Brain microvascular endothelial cell (primary cell): ENCODE measurements at regions not wholly inside any gene's neighbourhood (a gene's known extent, or its start where the extent isn't known, plus 50 kb on each side); places are given as distances from the start of the nearest gene placed in this dataset.

Experiments
- DNase-seq: peaks from one replicate; pipeline ENCODE4 v3.0.0-alpha.2; 2020
- H3K27ac ChIP-seq: fragments of 250-450 bp; sonication (Bioruptor Pico); 2 replicates; pipeline ENCODE4 v1.5.1; 2020; ENCODE audit warnings: mild to moderate bottlenecking, moderate library complexity
- H3K27me3 ChIP-seq: fragments of 250-450 bp; sonication (Bioruptor Pico); replicated peaks from 2 replicates; pipeline ENCODE4 v1.5.1; 2020; ENCODE audit warnings: mild to moderate bottlenecking
- H3K36me3 ChIP-seq: fragments of 250-450 bp; sonication (Bioruptor Pico); replicated peaks from 2 replicates; pipeline ENCODE4 v1.5.1; 2020; ENCODE audit warnings: mild to moderate bottlenecking
- H3K4me3 ChIP-seq: 2 replicates; pipeline ENCODE4 v1.5.1; 2011; ENCODE audit warnings: low read depth, mild to moderate bottlenecking, control low read depth, low read length, moderate library complexity
- in situ Hi-C: cut with HindIII; loops from 2 replicates; pipeline ENCODE4 v1.10.0; 2017; ENCODE audit warnings: low sequenced_read_pairs, low pct_ligation_motif_present
- TF ChIP-seq, protein P1 (sequence below): IDR thresholded peaks from 2 replicates; pipeline ENCODE4 v1.5.1; 2011; ENCODE audit warnings: low read depth, mild to moderate bottlenecking, moderate library complexity, low read length, control low read depth, inconsistent platforms; ENCODE audit errors: missing control alignments

DNA sequence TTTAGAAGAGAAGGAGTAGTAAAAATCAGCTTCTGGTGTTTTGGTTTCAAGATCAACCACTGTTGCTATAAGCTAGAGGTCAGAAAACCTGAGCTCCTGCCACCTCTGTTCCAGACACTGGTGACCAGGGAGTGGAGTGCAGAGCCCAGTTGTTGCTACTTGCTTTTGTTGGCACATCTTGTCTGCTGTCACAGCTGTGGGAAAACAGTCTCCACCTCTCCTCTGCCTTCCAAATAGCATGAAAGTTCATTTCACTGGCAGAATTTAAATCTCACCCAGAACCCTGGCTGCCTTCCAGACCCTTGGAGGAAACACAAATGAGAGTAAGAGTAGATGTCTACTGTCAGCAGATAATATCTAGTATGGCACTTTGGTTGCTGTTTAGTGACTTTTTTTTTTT lies 297.5 kb upstream of the KLF3 start:
- TF ChIP-seq, protein P1, sequence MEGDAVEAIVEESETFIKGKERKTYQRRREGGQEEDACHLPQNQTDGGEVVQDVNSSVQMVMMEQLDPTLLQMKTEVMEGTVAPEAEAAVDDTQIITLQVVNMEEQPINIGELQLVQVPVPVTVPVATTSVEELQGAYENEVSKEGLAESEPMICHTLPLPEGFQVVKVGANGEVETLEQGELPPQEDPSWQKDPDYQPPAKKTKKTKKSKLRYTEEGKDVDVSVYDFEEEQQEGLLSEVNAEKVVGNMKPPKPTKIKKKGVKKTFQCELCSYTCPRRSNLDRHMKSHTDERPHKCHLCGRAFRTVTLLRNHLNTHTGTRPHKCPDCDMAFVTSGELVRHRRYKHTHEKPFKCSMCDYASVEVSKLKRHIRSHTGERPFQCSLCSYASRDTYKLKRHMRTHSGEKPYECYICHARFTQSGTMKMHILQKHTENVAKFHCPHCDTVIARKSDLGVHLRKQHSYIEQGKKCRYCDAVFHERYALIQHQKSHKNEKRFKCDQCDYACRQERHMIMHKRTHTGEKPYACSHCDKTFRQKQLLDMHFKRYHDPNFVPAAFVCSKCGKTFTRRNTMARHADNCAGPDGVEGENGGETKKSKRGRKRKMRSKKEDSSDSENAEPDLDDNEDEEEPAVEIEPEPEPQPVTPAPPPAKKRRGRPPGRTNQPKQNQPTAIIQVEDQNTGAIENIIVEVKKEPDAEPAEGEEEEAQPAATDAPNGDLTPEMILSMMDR: no peak
- Histone ChIP-seq H3K36me3 (no peaks in the 10 kb centered on the region), H3K27ac (no peak overlapping the region), H3K27me3 (no peaks in the 10 kb centered on the region), H3K4me3 (no peak overlapping the region)
- peak; percentile 4 for DNase-seq
- in situ Hi-C loops: no loop called here

DNA sequence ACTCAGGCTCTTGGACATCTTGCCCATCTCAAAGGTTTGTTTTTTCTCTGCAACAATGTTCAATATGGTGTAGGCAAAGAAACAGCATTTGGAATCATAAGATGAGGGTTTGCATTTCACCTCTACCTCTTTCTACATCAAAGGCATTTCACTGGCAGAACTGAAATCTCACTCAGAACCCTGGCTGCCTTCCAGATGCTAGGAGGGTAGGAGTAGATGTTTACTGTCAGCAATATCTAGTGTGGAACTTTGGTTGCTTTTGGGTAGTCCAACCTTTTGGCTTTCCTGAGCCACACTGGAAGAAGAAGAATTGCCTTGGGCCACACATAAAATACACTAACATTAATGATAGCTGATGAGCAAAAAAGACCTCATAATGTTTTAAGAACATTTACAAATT lies 297.0 kb upstream of the KLF3 start:
- no peaks in the 10 kb centered on the region for H3K27me3 ChIP-seq
- no peak for DNase-seq
- no peak overlapping the region for H3K4me3 ChIP-seq
- no peaks in the 10 kb centered on the region for H3K36me3 ChIP-seq
- H3K27ac ChIP-seq: no peak overlapping the region
- in situ Hi-C loops: no loop called here
- TF ChIP-seq, protein P1: no peak

DNA sequence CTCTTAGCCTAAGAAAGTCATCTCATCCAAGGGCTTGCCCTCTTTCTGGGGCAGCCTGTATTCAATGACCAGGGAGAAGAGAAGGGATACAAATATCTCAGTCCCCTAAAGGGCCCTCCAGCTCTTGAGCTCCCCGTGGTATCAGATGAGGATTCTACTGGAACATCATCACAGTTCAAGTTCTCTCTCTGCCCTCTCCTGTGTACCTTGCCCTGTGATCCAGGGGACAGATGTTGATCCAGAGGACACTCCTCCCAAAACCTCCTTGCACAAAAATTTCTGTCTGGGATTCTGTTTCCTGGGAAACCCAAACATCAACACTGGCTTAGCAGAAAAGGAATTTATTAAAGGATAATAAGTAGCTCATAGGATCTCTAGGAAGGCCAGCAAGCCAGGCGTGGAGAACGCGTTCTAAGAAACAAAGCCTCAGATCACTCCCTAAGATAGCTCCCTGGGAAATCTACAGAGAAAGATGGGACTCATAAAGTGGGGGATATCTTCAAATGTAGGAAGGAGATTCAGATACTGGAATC lies 296.3 kb upstream of the KLF3 start:
- DNase-seq: no peak
- TF ChIP-seq, protein P1: no peak
- H3K27ac ChIP-seq: no peak overlapping the region
- H3K4me3 ChIP-seq: no peak overlapping the region
- H3K36me3 ChIP-seq: no peaks in the 10 kb centered on the region
- in situ Hi-C loops: no loop called here
- no peaks in the 10 kb centered on the region for H3K27me3 ChIP-seq

DNA sequence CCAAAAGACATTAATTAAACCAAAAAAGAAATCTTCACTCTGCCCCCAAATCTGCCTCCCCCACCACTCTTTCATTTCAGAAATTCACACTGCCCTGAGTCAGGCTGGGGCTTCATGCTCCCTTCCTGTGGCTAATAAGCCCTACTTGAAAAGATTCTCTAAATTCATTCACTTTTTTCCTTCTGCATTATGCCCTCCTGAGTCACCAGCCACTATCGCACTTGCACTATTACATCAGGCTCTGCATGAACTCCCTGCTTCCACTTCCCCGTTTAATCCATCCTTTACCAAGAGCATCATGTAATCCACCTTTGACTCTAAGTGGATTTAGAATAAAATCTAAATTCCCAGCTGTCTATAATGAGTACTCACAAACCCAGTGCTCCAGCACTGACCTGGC lies 295.4 kb upstream of the KLF3 start:
- Histone ChIP-seq H3K27ac (no peak overlapping the region), H3K4me3 (no peak overlapping the region), H3K36me3 (no peaks in the 10 kb centered on the region), H3K27me3 (no peaks in the 10 kb centered on the region)
- DNase-seq: peak; percentile 61
- TF ChIP-seq, protein P1: no peak
- in situ Hi-C loops: no loop called here

DNA sequence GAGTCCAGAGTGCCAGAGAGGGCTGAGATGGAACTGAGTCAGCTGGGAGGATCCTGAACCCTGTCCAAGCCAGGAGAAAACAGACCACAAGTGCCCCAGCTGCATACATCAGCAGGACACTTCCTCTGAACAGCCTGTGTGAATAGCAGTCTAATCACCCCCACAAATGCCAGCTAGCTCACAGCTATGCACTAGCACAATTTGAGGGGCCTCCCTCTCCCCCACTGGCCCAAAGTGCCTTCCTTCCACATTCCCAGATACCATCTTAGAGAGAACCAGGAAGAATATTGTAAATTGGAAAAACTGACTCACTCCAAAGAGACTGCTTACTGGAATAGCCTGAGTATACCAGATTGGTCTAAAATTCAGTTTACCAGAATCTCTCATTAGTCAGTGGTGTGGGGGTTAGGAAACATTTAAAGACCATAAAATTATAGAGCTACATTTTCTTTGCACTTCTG lies 292.6 kb upstream of the KLF3 start:
- Histone ChIP-seq H3K27ac (no peak overlapping the region), H3K4me3 (no peak overlapping the region), H3K27me3 (no peaks in the 10 kb centered on the region), H3K36me3 (no peaks in the 10 kb centered on the region)
- peak; percentile 7 for DNase-seq
- TF ChIP-seq, protein P1: no peak
- in situ Hi-C loops: no loop called here

DNA sequence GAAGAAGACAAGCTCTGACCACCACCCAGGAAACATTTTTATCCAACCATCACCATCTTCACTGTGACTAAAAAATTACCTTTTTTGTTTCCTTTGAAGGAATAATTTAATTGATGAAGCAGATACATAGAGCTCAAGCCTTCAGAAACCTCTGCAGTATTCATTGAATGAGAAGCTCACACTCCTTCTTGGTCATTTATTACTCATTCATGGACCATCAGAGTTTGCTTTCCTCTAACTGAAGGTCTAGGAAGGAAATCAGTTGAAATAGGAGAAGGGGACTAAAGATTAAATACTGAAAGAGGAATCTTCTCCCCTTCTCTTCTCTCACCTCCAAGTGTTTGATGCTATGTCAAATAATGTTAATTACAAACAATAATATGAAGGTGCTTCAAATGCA lies 290.6 kb upstream of the KLF3 start:
- no peaks in the 10 kb centered on the region for H3K36me3 ChIP-seq
- no peaks in the 10 kb centered on the region for H3K27me3 ChIP-seq
- no peak overlapping the region for H3K27ac ChIP-seq
- no peak overlapping the region for H3K4me3 ChIP-seq
- no peak for DNase-seq
- in situ Hi-C loops: no loop called here
- TF ChIP-seq, protein P1: no peak
